ENCODE measurements at regions not wholly inside any gene's neighbourhood (a gene's known extent, or its start where the extent isn't known, plus 50 kb on each side); places are given as distances from the start of the nearest gene placed in this dataset.

DNA sequence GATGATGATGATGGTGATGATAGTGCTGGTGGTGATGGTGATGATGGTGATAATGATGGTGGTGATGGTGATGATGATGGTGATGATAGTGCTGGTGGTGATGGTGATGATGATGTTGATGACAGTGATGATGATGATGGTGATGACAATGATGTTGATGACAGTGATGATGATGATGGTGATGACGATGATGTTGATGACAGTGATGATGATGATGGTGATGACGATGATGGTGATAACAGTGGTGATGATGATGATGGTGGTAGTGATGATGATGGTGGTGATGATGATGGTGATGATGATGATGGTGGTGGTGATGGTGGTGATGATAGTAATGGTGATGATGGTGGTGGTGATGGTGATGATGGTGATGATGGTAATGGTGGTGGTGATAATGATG, 80.1 kb upstream of the MXRA5 start:
- Histone ChIP-seq H4K8ac (ENCODE audit: low read depth, low read length) (no peak overlapping the region), H2BK5ac (ENCODE audit: low read length) (no peak overlapping the region), H3K4me3 (ENCODE audit: low read length in 2 of 2) (no peak overlapping the region), H3K23ac (ENCODE audit: low read depth, low read length, poor library complexity) (no peak overlapping the region), H2BK15ac (ENCODE audit: low read length) (no peak overlapping the region), H3K4me2 (ENCODE audit: insufficient read depth, low read length, poor library complexity, severe bottlenecking) (no peak overlapping the region), H3K4ac (ENCODE audit: low read length) (no peak overlapping the region), H2AFZ (ENCODE audit: low read length) (no peak overlapping the region), H3K27ac (replicated peaks; ENCODE audit: low read length) (no peak overlapping the region), H3K14ac (ENCODE audit: low read length) (no peak overlapping the region), H3K36me3 (replicated peaks in 1 of 2; ENCODE audit: control insufficient read depth in 2 of 2, insufficient read depth in 2 of 2, low read length in 2 of 2) (no peaks in the 10 kb centered on the region), H3K9me3 (replicated peaks in 1 of 2; ENCODE audit: control insufficient read depth in 2 of 2, insufficient read depth in 1 of 2, low read depth in 1 of 2, low read length in 2 of 2) (no peaks in the 10 kb centered on the region), H2BK12ac (ENCODE audit: low read length) (no peak overlapping the region), H2BK120ac (ENCODE audit: low read depth, low read length) (no peak overlapping the region), H4K91ac (ENCODE audit: low read depth, low read length, poor library complexity) (no peak overlapping the region), H3K4me1 (ENCODE audit: control insufficient read depth in 2 of 2, insufficient read depth in 1 of 2, low read depth in 1 of 2, low read length in 2 of 2) (no peaks in the 10 kb centered on the region), H2AK5ac (ENCODE audit: low read depth, low read length) (no peak overlapping the region), H3K27me3 (ENCODE audit: control insufficient read depth in 3 of 3, insufficient read depth in 3 of 3, low read depth in 1 of 3, low read length in 3 of 3) (no peaks in the 10 kb centered on the region), H3K18ac (ENCODE audit: low read length) (no peak overlapping the region), H3K9ac (ENCODE audit: low read depth, low read length, poor library complexity) (no peak overlapping the region), H3K79me1 (ENCODE audit: low read depth, low read length) (no peaks in the 10 kb centered on the region)
- WGBS, 2 donors (ENCODE audit: extremely low coverage in 2 of 2, insufficient read length in 2 of 2, insufficient replicate concordance in 1 of 2) = no CpG with 5 or more reads among the region's 2 CpGs
- DNase-seq (ENCODE audit: low spot score) = no peak

DNA sequence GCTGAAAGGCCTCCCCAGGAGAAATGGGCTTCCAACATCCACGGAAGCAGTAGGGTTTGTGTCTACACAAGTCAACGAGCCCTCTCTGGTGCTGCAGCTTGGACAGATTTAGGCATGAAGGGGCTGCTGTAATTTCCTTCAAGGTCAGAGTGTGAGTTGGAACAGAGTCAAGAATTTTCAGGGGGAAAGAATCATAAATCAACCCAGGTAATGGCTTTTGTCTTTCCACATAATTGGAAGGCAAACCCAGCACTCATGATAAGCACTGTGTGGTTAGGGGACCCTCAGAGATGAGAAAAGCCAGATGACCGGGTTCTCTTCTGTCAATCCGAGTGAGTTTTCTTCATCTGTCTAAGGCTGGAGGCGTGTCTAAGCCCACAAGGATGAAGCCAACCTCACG, 78.6 kb upstream of the MXRA5 start:
- Histone ChIP-seq H4K91ac (ENCODE audit: low read depth, low read length, poor library complexity) (no peak overlapping the region), H2BK12ac (ENCODE audit: low read length) (no peak overlapping the region), H3K79me1 (ENCODE audit: low read depth, low read length) (no peaks in the 10 kb centered on the region), H3K9ac (ENCODE audit: low read depth, low read length, poor library complexity) (no peak overlapping the region), H3K4me3 (ENCODE audit: low read length in 2 of 2) (no peak overlapping the region), H3K27me3 (ENCODE audit: control insufficient read depth in 3 of 3, insufficient read depth in 3 of 3, low read depth in 1 of 3, low read length in 3 of 3) (no peaks in the 10 kb centered on the region), H3K27ac (replicated peaks; ENCODE audit: low read length) (no peak overlapping the region), H2AK5ac (ENCODE audit: low read depth, low read length) (no peak overlapping the region), H3K4me1 (ENCODE audit: control insufficient read depth in 2 of 2, insufficient read depth in 1 of 2, low read depth in 1 of 2, low read length in 2 of 2) (no peaks in the 10 kb centered on the region), H2BK15ac (ENCODE audit: low read length) (no peak overlapping the region), H4K8ac (ENCODE audit: low read depth, low read length) (no peak overlapping the region), H2BK120ac (ENCODE audit: low read depth, low read length) (no peak overlapping the region), H2AFZ (ENCODE audit: low read length) (no peak overlapping the region), H3K4me2 (ENCODE audit: insufficient read depth, low read length, poor library complexity, severe bottlenecking) (no peak overlapping the region), H3K36me3 (replicated peaks in 1 of 2; ENCODE audit: control insufficient read depth in 2 of 2, insufficient read depth in 2 of 2, low read length in 2 of 2) (no peaks in the 10 kb centered on the region), H3K9me3 (replicated peaks in 1 of 2; ENCODE audit: control insufficient read depth in 2 of 2, insufficient read depth in 1 of 2, low read depth in 1 of 2, low read length in 2 of 2) (no peaks in the 10 kb centered on the region), H3K4ac (ENCODE audit: low read length) (no peak overlapping the region), H2BK5ac (ENCODE audit: low read length) (no peak overlapping the region), H3K18ac (ENCODE audit: low read length) (no peak overlapping the region), H3K14ac (ENCODE audit: low read length) (no peak overlapping the region), H3K23ac (ENCODE audit: low read depth, low read length, poor library complexity) (no peak overlapping the region)
- no peak for DNase-seq (ENCODE audit: low spot score)
- WGBS, 2 donors (ENCODE audit: extremely low coverage in 2 of 2, insufficient read length in 2 of 2, insufficient replicate concordance in 1 of 2) = no CpG with 5 or more reads among the region's 6 CpGs

DNA sequence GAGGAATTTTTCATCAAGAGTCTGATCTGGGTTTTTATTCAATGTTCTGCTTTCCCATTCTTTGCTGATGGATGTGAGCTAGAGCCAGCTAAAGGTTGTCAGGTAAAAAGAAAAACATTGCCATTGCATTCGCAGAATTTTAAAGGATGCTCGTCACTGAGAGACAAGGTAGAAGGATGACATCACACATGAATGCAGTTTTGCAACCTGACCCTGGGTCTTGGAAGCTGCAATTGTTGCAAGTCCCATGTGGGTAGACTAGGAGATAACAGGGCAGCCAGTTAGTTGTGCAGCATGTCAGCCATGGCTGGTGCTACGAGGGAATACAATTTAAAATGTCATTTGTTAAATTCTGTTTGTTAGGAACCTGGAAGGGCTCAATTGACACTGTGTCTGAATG, 73.9 kb upstream of the MXRA5 start:
- no peak overlapping the region for H4K91ac ChIP-seq (ENCODE audit: low read depth, low read length, poor library complexity)
- no peaks in the 10 kb centered on the region for H3K4me1 ChIP-seq (ENCODE audit: control insufficient read depth in 2 of 2, insufficient read depth in 1 of 2, low read depth in 1 of 2, low read length in 2 of 2)
- H3K36me3 ChIP-seq (replicated peaks in 1 of 2; ENCODE audit: control insufficient read depth in 2 of 2, insufficient read depth in 2 of 2, low read length in 2 of 2) = no peaks in the 10 kb centered on the region
- no peak overlapping the region for H2BK5ac ChIP-seq (ENCODE audit: low read length)
- H3K27ac ChIP-seq (replicated peaks; ENCODE audit: low read length) = no peak overlapping the region
- no peak overlapping the region for H3K14ac ChIP-seq (ENCODE audit: low read length)
- no peak overlapping the region for H3K23ac ChIP-seq (ENCODE audit: low read depth, low read length, poor library complexity)
- H3K27me3 ChIP-seq (ENCODE audit: control insufficient read depth in 3 of 3, insufficient read depth in 3 of 3, low read depth in 1 of 3, low read length in 3 of 3) = no peaks in the 10 kb centered on the region
- H2BK120ac ChIP-seq (ENCODE audit: low read depth, low read length) = no peak overlapping the region
- no peak overlapping the region for H4K8ac ChIP-seq (ENCODE audit: low read depth, low read length)
- no peak overlapping the region for H2AK5ac ChIP-seq (ENCODE audit: low read depth, low read length)
- no CpG with 5 or more reads among the region's 3 CpGs for WGBS, 2 donors (ENCODE audit: extremely low coverage in 2 of 2, insufficient read length in 2 of 2, insufficient replicate concordance in 1 of 2)
- H3K4me3 ChIP-seq (ENCODE audit: low read length in 2 of 2) = no peak overlapping the region
- no peak overlapping the region for H3K4me2 ChIP-seq (ENCODE audit: insufficient read depth, low read length, poor library complexity, severe bottlenecking)
- H3K4ac ChIP-seq (ENCODE audit: low read length) = no peak overlapping the region
- no peak overlapping the region for H3K18ac ChIP-seq (ENCODE audit: low read length)
- no peak overlapping the region for H2AFZ ChIP-seq (ENCODE audit: low read length)
- H3K79me1 ChIP-seq (ENCODE audit: low read depth, low read length) = no peaks in the 10 kb centered on the region
- no peaks in the 10 kb centered on the region for H3K9me3 ChIP-seq (replicated peaks in 1 of 2; ENCODE audit: control insufficient read depth in 2 of 2, insufficient read depth in 1 of 2, low read depth in 1 of 2, low read length in 2 of 2)
- H2BK12ac ChIP-seq (ENCODE audit: low read length) = no peak overlapping the region
- no peak overlapping the region for H3K9ac ChIP-seq (ENCODE audit: low read depth, low read length, poor library complexity)
- DNase-seq (ENCODE audit: low spot score) = no peak
- no peak overlapping the region for H2BK15ac ChIP-seq (ENCODE audit: low read length)

DNA sequence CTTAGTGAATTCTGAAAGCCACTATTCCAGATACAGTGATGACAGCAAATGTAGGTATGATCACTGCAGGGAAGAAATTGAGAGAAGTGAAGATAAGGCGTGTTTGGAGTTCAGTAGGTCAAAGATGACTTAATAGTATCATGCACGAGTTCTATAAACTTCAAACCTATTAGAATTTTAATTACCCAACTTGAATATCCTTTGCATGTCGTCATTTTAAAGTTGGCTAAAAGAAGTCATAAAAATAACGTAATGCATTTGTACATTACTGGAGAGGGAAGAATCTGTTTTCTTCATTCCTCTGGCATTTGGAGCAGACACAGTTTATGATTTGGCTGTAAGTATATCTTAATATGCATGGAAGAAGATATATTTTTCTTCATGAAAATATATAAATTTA, 68.6 kb upstream of the MXRA5 start:
- H2BK120ac ChIP-seq (ENCODE audit: low read depth, low read length) = no peak overlapping the region
- H3K27ac ChIP-seq (replicated peaks; ENCODE audit: low read length) = no peak overlapping the region
- H3K9ac ChIP-seq (ENCODE audit: low read depth, low read length, poor library complexity) = no peak overlapping the region
- H3K79me1 ChIP-seq (ENCODE audit: low read depth, low read length) = no peaks in the 10 kb centered on the region
- H3K4me1 ChIP-seq (ENCODE audit: control insufficient read depth in 2 of 2, insufficient read depth in 1 of 2, low read depth in 1 of 2, low read length in 2 of 2) = no peaks in the 10 kb centered on the region
- no peak overlapping the region for H3K14ac ChIP-seq (ENCODE audit: low read length)
- H3K36me3 ChIP-seq (replicated peaks in 1 of 2; ENCODE audit: control insufficient read depth in 2 of 2, insufficient read depth in 2 of 2, low read length in 2 of 2) = no peaks in the 10 kb centered on the region
- no peak overlapping the region for H3K18ac ChIP-seq (ENCODE audit: low read length)
- H2AFZ ChIP-seq (ENCODE audit: low read length) = no peak overlapping the region
- no peak overlapping the region for H3K4me3 ChIP-seq (ENCODE audit: low read length in 2 of 2)
- H3K23ac ChIP-seq (ENCODE audit: low read depth, low read length, poor library complexity) = no peak overlapping the region
- no peak overlapping the region for H2BK5ac ChIP-seq (ENCODE audit: low read length)
- H3K9me3 ChIP-seq (replicated peaks in 1 of 2; ENCODE audit: control insufficient read depth in 2 of 2, insufficient read depth in 1 of 2, low read depth in 1 of 2, low read length in 2 of 2) = no peaks in the 10 kb centered on the region
- no peak overlapping the region for H4K91ac ChIP-seq (ENCODE audit: low read depth, low read length, poor library complexity)
- H3K4ac ChIP-seq (ENCODE audit: low read length) = no peak overlapping the region
- WGBS, 2 donors (ENCODE audit: extremely low coverage in 2 of 2, insufficient read length in 2 of 2, insufficient replicate concordance in 1 of 2) = no CpG with 5 or more reads among the region's 4 CpGs
- no peak overlapping the region for H4K8ac ChIP-seq (ENCODE audit: low read depth, low read length)
- no peak for DNase-seq (ENCODE audit: low spot score)
- no peak overlapping the region for H2BK15ac ChIP-seq (ENCODE audit: low read length)
- no peaks in the 10 kb centered on the region for H3K27me3 ChIP-seq (ENCODE audit: control insufficient read depth in 3 of 3, insufficient read depth in 3 of 3, low read depth in 1 of 3, low read length in 3 of 3)
- H2AK5ac ChIP-seq (ENCODE audit: low read depth, low read length) = no peak overlapping the region
- no peak overlapping the region for H2BK12ac ChIP-seq (ENCODE audit: low read length)
- H3K4me2 ChIP-seq (ENCODE audit: insufficient read depth, low read length, poor library complexity, severe bottlenecking) = no peak overlapping the region
